H4 (cell line): ENCODE measurements at regions not wholly inside any gene's neighbourhood (a gene's known extent, or its start where the extent isn't known, plus 50 kb on each side); places are given as distances from the start of the nearest gene placed in this dataset.

Experiments
- DNase-seq: peaks from one replicate; pipeline ENCODE4 v3.0.0-alpha.2; 2015; ENCODE audit warnings: low spot score

- no peak for DNase-seq
Measured at GRCh38 chr18:55657572-55658331, 69.8 kb upstream of the TCF4 start.

GRCh38 chr18:55654986-55655385 lies 67.0 kb upstream of the TCF4 start:
- DNase-seq, result no peak

GRCh38 chr18:55651236-55651635 lies 63.2 kb upstream of the TCF4 start:
- DNase-seq, result no peak

GRCh38 chr18:55650363-55650870 lies 62.4 kb upstream of the TCF4 start:
- no peak for DNase-seq

- no peak for DNase-seq
Measured at GRCh38 chr18:55647331-55647730, 59.3 kb upstream of the TCF4 start.

- no peak for DNase-seq
Measured at GRCh38 chr18:55642191-55642590, 54.2 kb upstream of the TCF4 start.

GRCh38 chr18:55641486-55641885 lies 53.5 kb upstream of the TCF4 start:
- no peak for DNase-seq
